ENCODE measurements at regions not wholly inside any gene's neighbourhood (a gene's known extent, or its start where the extent isn't known, plus 50 kb on each side); places are given as distances from the start of the nearest gene placed in this dataset.

DNA sequence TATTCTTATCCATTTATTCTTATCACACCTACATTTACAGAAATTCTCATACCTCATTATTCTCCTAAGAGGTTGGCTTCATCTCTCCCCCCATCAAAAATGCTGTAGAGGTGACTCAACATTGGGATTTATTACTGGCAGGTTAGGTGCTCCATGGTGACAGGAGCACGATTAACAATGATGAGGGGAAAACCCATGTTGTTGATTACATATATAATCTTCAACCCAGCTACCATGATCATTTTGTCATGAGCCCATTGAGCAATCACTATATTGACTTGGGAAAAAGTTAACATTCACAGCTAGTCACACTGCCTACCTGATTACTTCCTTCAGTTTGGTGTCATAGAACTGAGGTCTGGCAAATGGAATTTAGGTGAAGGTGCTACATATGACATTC is 712.1 kb upstream of the CHRM3 start:
- TF ChIP-seq POLR2A (IDR thresholded peaks at IDR 0.05; ENCODE audit: low read depth, low read length) (no peak), EZH2 (IDR thresholded peaks at IDR 0.05; ENCODE audit: borderline replicate concordance, low read depth, low read length, severe bottlenecking) (no peak), POLR2AphosphoS5 (IDR thresholded peaks at IDR 0.05; ENCODE audit: insufficient read depth, low read depth, low read length) (no peak), MYC (IDR thresholded peaks at IDR 0.05; ENCODE audit: low read depth, low read length) (no peak), GATA2 (IDR thresholded peaks at IDR 0.05; ENCODE audit: insufficient read depth, insufficient read length, low read depth, low read length) (no peak), JUN (IDR thresholded peaks at IDR 0.05; ENCODE audit: borderline replicate concordance, insufficient read depth, insufficient read length, low read depth) (no peak)
- TF ChIP-seq, protein P1, sequence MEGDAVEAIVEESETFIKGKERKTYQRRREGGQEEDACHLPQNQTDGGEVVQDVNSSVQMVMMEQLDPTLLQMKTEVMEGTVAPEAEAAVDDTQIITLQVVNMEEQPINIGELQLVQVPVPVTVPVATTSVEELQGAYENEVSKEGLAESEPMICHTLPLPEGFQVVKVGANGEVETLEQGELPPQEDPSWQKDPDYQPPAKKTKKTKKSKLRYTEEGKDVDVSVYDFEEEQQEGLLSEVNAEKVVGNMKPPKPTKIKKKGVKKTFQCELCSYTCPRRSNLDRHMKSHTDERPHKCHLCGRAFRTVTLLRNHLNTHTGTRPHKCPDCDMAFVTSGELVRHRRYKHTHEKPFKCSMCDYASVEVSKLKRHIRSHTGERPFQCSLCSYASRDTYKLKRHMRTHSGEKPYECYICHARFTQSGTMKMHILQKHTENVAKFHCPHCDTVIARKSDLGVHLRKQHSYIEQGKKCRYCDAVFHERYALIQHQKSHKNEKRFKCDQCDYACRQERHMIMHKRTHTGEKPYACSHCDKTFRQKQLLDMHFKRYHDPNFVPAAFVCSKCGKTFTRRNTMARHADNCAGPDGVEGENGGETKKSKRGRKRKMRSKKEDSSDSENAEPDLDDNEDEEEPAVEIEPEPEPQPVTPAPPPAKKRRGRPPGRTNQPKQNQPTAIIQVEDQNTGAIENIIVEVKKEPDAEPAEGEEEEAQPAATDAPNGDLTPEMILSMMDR (IDR thresholded peaks at IDR 0.05; ENCODE audit: extremely low read depth in 1 of 2, insufficient read depth in 1 of 2, low read depth in 1 of 2, low read length in 2 of 2) = no peak
- TF ChIP-seq, protein P2, sequence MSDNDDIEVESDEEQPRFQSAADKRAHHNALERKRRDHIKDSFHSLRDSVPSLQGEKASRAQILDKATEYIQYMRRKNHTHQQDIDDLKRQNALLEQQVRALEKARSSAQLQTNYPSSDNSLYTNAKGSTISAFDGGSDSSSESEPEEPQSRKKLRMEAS (IDR thresholded peaks at IDR 0.05; ENCODE audit: insufficient read depth, insufficient read length) = no peak

All from endothelial cell of umbilical vein (primary cell).